Thyroid gland (tissue), 4 donors: ENCODE measurements at regions not wholly inside any gene's neighbourhood (a gene's known extent, or its start where the extent isn't known, plus 50 kb on each side); places are given as distances from the start of the nearest gene placed in this dataset.

Experiments
- POLR2A ChIP-seq, 2 donors: fragments of 450-650 bp; IDR thresholded peaks; one replicate each; pipeline ENCODE4 v1.6.1; 2017; ENCODE audit warnings: antibody characterized with exemption in 2 of 2, mild to moderate bottlenecking in 2 of 2, moderate library complexity in 1 of 2
- TF ChIP-seq, protein P1 (sequence below), 6 experiments: fragments of 200-600 bp in 3 of 6; fragments of 450-650 bp in 3 of 6; sonication (generic) in 3 of 6; IDR thresholded peaks; one replicate each; pipeline ENCODE4 v1.5.1; 2016 to 2019; ENCODE audit warnings: antibody characterized with exemption in 6 of 6, mild to moderate bottlenecking in 2 of 6, inconsistent platforms in 1 of 6, moderate library complexity in 1 of 6

DNA sequence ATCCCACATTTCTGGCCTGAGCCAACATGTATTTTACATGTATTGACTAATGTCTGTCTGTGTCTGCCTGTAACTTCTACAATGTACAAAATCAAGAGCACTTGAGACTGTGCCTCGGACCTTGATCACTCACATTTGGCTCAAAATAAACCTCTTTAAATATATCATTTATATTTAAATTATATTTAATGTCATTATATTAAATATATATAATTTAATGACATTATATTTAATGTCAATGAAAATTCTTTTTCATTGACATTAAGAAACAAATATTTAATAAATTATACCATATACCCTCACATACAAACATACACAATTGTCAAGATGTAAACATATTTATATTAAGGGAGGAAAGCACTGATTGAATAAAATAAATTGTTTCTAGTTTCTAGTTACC is 1099.8 kb upstream of the CDH18 start:
- TF ChIP-seq, protein P1, sequence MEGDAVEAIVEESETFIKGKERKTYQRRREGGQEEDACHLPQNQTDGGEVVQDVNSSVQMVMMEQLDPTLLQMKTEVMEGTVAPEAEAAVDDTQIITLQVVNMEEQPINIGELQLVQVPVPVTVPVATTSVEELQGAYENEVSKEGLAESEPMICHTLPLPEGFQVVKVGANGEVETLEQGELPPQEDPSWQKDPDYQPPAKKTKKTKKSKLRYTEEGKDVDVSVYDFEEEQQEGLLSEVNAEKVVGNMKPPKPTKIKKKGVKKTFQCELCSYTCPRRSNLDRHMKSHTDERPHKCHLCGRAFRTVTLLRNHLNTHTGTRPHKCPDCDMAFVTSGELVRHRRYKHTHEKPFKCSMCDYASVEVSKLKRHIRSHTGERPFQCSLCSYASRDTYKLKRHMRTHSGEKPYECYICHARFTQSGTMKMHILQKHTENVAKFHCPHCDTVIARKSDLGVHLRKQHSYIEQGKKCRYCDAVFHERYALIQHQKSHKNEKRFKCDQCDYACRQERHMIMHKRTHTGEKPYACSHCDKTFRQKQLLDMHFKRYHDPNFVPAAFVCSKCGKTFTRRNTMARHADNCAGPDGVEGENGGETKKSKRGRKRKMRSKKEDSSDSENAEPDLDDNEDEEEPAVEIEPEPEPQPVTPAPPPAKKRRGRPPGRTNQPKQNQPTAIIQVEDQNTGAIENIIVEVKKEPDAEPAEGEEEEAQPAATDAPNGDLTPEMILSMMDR (IDR thresholded peaks at IDR 0.05): no peak
- no peak for TF ChIP-seq POLR2A (IDR thresholded peaks at IDR 0.05)
